ENCODE measurements at regions not wholly inside any gene's neighbourhood (a gene's known extent, or its start where the extent isn't known, plus 50 kb on each side); places are given as distances from the start of the nearest gene placed in this dataset.

DNA sequence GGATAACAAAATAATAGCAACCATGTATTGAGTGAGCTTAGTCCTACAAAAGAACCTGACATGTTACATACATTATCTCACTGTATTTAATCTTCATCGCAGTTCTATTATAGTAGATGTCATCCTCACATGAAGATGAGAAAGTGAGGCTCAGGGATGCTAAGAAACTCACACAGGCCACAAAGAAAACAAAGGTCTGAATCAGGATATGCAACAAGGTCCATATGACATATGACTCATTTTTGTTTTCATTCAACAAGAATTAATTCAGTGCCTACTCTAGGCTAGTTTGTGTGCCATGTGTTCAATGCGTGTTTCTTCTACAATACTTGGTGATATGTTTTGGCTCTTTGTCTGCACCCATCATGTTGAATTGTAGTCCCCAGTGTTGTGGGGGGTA lies 219.7 kb upstream of the EPHA4 start:
- ChIA-PET CTCF (no interaction called here), POLR2A (no interaction called here)
- no peaks in the 10 kb centered on the region for H3K36me3 Mint-ChIP-seq
- H3K27me3 ChIP-seq (ENCODE audit: control insufficient read depth in 2 of 2, insufficient read depth in 2 of 2, low read length in 2 of 2), result no peaks in the 10 kb centered on the region
- H3K9me3 ChIP-seq (ENCODE audit: control insufficient read depth in 2 of 3, low read length in 3 of 3), result no peaks in the 10 kb centered on the region
- H3K27ac ChIP-seq (ENCODE audit: low read depth, low read length), result no peak overlapping the region
- no peak overlapping the region for H3K4me3 ChIP-seq (ENCODE audit: low read length)
- H3K9me3 Mint-ChIP-seq, result peaks cover 0 to 18% (median 5%) of the 10 kb centered on the region in 11 donors
- H3K27me3 Mint-ChIP-seq, result peaks cover 0 to 11% (median 0%) of the 10 kb centered on the region in 5 donors
- H3K36me3 ChIP-seq (ENCODE audit: control insufficient read depth in 2 of 3, insufficient read depth in 3 of 3, low read length in 3 of 3), result no peaks in the 10 kb centered on the region
- intact Hi-C loops (cut with micrococcal nuclease), result no loop called here
- H3K4me1 Mint-ChIP-seq, result no peaks in the 10 kb centered on the region
- H3K4me1 ChIP-seq (ENCODE audit: control insufficient read depth in 2 of 2, insufficient read depth in 2 of 2, low read length in 2 of 2), result no peaks in the 10 kb centered on the region
- DNase-seq (no peak), ATAC-seq (no peak)
- no peak overlapping the region for H3K4me3 Mint-ChIP-seq
- H3K27ac Mint-ChIP-seq, result no peak overlapping the region

DNA sequence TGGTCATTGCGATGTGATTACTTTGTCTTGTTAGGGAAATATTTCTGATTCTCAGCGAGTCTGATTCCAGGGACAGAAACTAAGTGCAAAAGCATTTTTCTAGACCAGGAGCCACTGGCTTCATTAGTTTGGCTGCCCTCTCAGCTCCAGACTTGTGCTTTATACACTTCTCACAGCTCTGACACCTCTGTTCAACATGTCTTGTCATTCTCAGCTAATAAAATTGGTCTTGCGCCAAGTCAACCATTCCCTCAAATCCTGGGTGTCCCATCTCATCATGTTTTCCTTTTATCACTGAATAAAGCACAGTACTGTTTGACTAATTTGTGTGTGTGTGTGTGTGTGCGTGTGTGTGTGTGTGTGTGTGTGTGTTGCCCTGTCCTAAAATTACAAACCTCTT lies 215.5 kb upstream of the EPHA4 start:
- no peaks in the 10 kb centered on the region for H3K27me3 ChIP-seq (ENCODE audit: control insufficient read depth in 2 of 2, insufficient read depth in 2 of 2, low read length in 2 of 2)
- H3K36me3 Mint-ChIP-seq, result no peaks in the 10 kb centered on the region
- DNase-seq (no peak), ATAC-seq (no peak)
- H3K4me1 ChIP-seq (ENCODE audit: control insufficient read depth in 2 of 2, insufficient read depth in 2 of 2, low read length in 2 of 2), result no peaks in the 10 kb centered on the region
- no peak overlapping the region for H3K4me3 Mint-ChIP-seq
- no peaks in the 10 kb centered on the region for H3K36me3 ChIP-seq (ENCODE audit: control insufficient read depth in 2 of 3, insufficient read depth in 3 of 3, low read length in 3 of 3)
- H3K27ac ChIP-seq (ENCODE audit: low read depth, low read length), result no peak overlapping the region
- intact Hi-C loops (cut with micrococcal nuclease), result no loop called here
- H3K9me3 ChIP-seq (ENCODE audit: control insufficient read depth in 2 of 3, low read length in 3 of 3), result no peaks in the 10 kb centered on the region
- no peak overlapping the region for H3K4me3 ChIP-seq (ENCODE audit: low read length)
- H3K27ac Mint-ChIP-seq, result no peak overlapping the region
- no peaks in the 10 kb centered on the region for H3K4me1 Mint-ChIP-seq
- peaks cover 0 to 7% (median 0%) of the 10 kb centered on the region in 5 donors for H3K27me3 Mint-ChIP-seq
- ChIA-PET CTCF (no interaction called here), POLR2A (no interaction called here)
- H3K9me3 Mint-ChIP-seq, result peaks cover 0 to 18% (median 4%) of the 10 kb centered on the region in 11 donors

DNA sequence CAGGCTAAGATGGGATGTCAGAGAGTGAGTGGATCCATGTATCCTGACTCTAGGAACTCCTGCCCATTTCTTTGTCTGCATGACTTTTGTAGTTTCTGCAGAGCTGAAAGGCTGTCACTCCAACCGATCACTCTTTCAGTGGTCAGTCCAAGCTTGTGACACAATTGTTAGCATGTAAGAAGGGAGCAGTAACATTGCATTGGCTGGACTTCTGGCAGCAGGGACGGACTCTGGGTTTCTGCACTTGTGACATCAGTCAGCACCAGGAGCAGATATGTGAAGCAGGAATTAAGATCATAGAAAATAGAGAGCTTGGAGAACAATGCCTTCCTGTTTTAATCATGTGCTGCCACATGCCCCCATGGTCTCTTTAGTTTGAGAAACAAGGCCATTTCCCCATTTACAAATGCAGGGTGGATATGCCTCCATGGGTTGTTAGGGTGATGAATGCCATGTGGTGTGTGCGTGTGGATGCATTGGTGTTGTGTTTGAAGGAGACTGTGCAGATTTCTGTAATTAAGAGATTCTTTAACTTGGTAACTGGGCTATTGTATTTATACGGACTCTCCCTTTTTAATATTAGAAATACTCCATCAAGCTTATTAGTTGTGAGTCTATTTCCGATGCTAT lies 214.3 kb upstream of the EPHA4 start:
- no peak overlapping the region for H3K4me3 ChIP-seq (ENCODE audit: low read length)
- no peak overlapping the region for H3K27ac ChIP-seq (ENCODE audit: low read depth, low read length)
- no peaks in the 10 kb centered on the region for H3K27me3 ChIP-seq (ENCODE audit: control insufficient read depth in 2 of 2, insufficient read depth in 2 of 2, low read length in 2 of 2)
- no peaks in the 10 kb centered on the region for H3K36me3 ChIP-seq (ENCODE audit: control insufficient read depth in 2 of 3, insufficient read depth in 3 of 3, low read length in 3 of 3)
- intact Hi-C loops (cut with micrococcal nuclease), result no loop called here
- H3K36me3 Mint-ChIP-seq, result no peaks in the 10 kb centered on the region
- H3K27me3 Mint-ChIP-seq, result peaks cover 0 to 7% (median 0%) of the 10 kb centered on the region in 5 donors
- DNase-seq (no peak), ATAC-seq (no peak)
- H3K9me3 Mint-ChIP-seq, result peaks cover 0 to 17% (median 2%) of the 10 kb centered on the region in 11 donors
- POLR2A ChIA-PET, result no interaction called here
- H3K4me3 Mint-ChIP-seq, result no peak overlapping the region
- H3K9me3 ChIP-seq (ENCODE audit: control insufficient read depth in 2 of 3, low read length in 3 of 3), result no peaks in the 10 kb centered on the region
- CTCF ChIA-PET, result no interaction called here
- no peak overlapping the region for H3K27ac Mint-ChIP-seq
- H3K4me1 Mint-ChIP-seq, result no peaks in the 10 kb centered on the region
- H3K4me1 ChIP-seq (ENCODE audit: control insufficient read depth in 2 of 2, insufficient read depth in 2 of 2, low read length in 2 of 2), result no peaks in the 10 kb centered on the region

DNA sequence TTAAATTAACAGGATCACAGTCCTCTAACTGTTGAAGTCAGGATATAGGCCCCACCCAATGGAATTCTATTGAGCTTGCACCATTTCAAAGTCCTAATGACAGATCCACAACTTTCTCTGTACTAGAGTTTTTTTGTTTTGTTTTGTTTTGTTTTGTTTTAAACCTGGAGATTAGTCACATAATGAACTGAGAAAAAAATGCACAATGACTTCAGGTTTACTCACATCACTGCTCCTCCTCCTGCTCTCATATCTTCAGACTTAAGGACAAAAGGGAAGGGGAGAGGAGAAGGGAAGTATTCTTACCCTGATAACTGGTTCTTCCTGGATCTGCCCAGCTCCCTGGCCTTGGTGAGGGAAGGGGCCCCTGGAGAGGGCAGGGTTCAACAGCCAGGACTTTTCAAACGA lies 208.2 kb upstream of the EPHA4 start:
- ATAC-seq (no peak), DNase-seq (no peak)
- Histone ChIP-seq H3K36me3 (ENCODE audit: control insufficient read depth in 2 of 3, insufficient read depth in 3 of 3, low read length in 3 of 3) (no peaks in the 10 kb centered on the region), H3K4me3 (ENCODE audit: low read length) (no peak overlapping the region), H3K27me3 (ENCODE audit: control insufficient read depth in 2 of 2, insufficient read depth in 2 of 2, low read length in 2 of 2) (no peaks in the 10 kb centered on the region), H3K27ac (ENCODE audit: low read depth, low read length) (no peak overlapping the region), H3K9me3 (ENCODE audit: control insufficient read depth in 2 of 3, low read length in 3 of 3) (no peaks in the 10 kb centered on the region), H3K4me1 (ENCODE audit: control insufficient read depth in 2 of 2, insufficient read depth in 2 of 2, low read length in 2 of 2) (no peaks in the 10 kb centered on the region)
- intact Hi-C loops (cut with micrococcal nuclease), result no loop called here
- CTCF ChIA-PET, result no interaction called here
- no peaks in the 10 kb centered on the region for H3K4me1 Mint-ChIP-seq
- POLR2A ChIA-PET, result no interaction called here
- H3K36me3 Mint-ChIP-seq, result no peaks in the 10 kb centered on the region
- H3K4me3 Mint-ChIP-seq, result no peak overlapping the region
- H3K9me3 Mint-ChIP-seq, result peaks cover 0 to 5% (median 0%) of the 10 kb centered on the region in 11 donors
- peaks cover 0 to 7% (median 0%) of the 10 kb centered on the region in 5 donors for H3K27me3 Mint-ChIP-seq
- H3K27ac Mint-ChIP-seq, result no peak overlapping the region

GRCh38 chr2:221779614-221780067 lies 207.5 kb upstream of the EPHA4 start:
- Mint-ChIP-seq H3K4me1 (no peaks in the 10 kb centered on the region), H3K9me3 (peaks cover 0 to 5% (median 0%) of the 10 kb centered on the region in 11 donors), H3K4me3 (no peak overlapping the region), H3K36me3 (no peaks in the 10 kb centered on the region), H3K27me3 (peaks cover 0 to 7% (median 0%) of the 10 kb centered on the region in 5 donors), H3K27ac (no peak overlapping the region)
- ATAC-seq (no peak), DNase-seq (no peak)
- no peaks in the 10 kb centered on the region for H3K27me3 ChIP-seq (ENCODE audit: control insufficient read depth in 2 of 2, insufficient read depth in 2 of 2, low read length in 2 of 2)
- no peak overlapping the region for H3K27ac ChIP-seq (ENCODE audit: low read depth, low read length)
- intact Hi-C loops (cut with micrococcal nuclease), result no loop called here
- H3K4me3 ChIP-seq (ENCODE audit: low read length), result no peak overlapping the region
- no peaks in the 10 kb centered on the region for H3K9me3 ChIP-seq (ENCODE audit: control insufficient read depth in 2 of 3, low read length in 3 of 3)
- no peaks in the 10 kb centered on the region for H3K36me3 ChIP-seq (ENCODE audit: control insufficient read depth in 2 of 3, insufficient read depth in 3 of 3, low read length in 3 of 3)
- H3K4me1 ChIP-seq (ENCODE audit: control insufficient read depth in 2 of 2, insufficient read depth in 2 of 2, low read length in 2 of 2), result no peaks in the 10 kb centered on the region
- CTCF ChIA-PET, result no interaction called here
- POLR2A ChIA-PET, result no interaction called here

DNA sequence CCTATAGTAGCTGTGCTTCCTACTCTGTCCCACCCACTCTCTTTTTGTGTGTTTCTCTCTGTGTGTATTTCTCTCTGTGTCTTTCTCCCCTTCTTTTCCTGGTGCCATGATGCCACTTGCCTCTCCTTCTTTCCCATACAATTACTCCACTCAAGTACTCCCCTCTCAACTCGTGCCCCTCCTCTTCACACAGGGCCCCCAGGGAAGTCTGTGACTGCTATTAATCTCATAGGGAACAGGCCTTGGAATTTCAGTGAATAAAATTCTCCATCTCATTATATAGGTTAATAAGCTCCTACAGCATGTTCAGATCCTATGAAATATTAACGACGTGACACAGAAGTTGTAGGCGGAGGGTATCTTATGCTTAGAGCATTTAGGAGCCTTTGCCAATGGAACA lies 205.9 kb upstream of the EPHA4 start:
- ATAC-seq (no peak), DNase-seq (no peak)
- Histone ChIP-seq H3K4me3 (ENCODE audit: low read length) (no peak overlapping the region), H3K4me1 (ENCODE audit: control insufficient read depth in 2 of 2, insufficient read depth in 2 of 2, low read length in 2 of 2) (no peaks in the 10 kb centered on the region), H3K9me3 (ENCODE audit: control insufficient read depth in 2 of 3, low read length in 3 of 3) (no peaks in the 10 kb centered on the region), H3K27me3 (ENCODE audit: control insufficient read depth in 2 of 2, insufficient read depth in 2 of 2, low read length in 2 of 2) (no peaks in the 10 kb centered on the region), H3K36me3 (ENCODE audit: control insufficient read depth in 2 of 3, insufficient read depth in 3 of 3, low read length in 3 of 3) (no peaks in the 10 kb centered on the region), H3K27ac (ENCODE audit: low read depth, low read length) (no peak overlapping the region)
- peaks cover 0 to 4% (median 0%) of the 10 kb centered on the region in 11 donors for H3K9me3 Mint-ChIP-seq
- no peaks in the 10 kb centered on the region for H3K36me3 Mint-ChIP-seq
- intact Hi-C loops (cut with micrococcal nuclease), result no loop called here
- ChIA-PET POLR2A (no interaction called here), CTCF (no interaction called here)
- H3K4me3 Mint-ChIP-seq, result no peak overlapping the region
- peaks cover 0 to under 1% (median 0%) of the 10 kb centered on the region in 7 donors for H3K4me1 Mint-ChIP-seq
- H3K27ac Mint-ChIP-seq, result no peak overlapping the region
- H3K27me3 Mint-ChIP-seq, result peaks cover 0 to 5% (median 0%) of the 10 kb centered on the region in 5 donors

- H3K4me1 ChIP-seq (ENCODE audit: control insufficient read depth in 2 of 2, insufficient read depth in 2 of 2, low read length in 2 of 2), result no peaks in the 10 kb centered on the region
- Mint-ChIP-seq H3K9me3 (peaks cover 0 to 6% (median 1%) of the 10 kb centered on the region in 11 donors), H3K27ac (no peak overlapping the region), H3K27me3 (peaks cover 0 to 4% (median 0%) of the 10 kb centered on the region in 5 donors), H3K4me1 (peaks cover 0 to 7% (median 0%) of the 10 kb centered on the region in 7 donors), H3K4me3 (no peak overlapping the region), H3K36me3 (no peaks in the 10 kb centered on the region)
- H3K27ac ChIP-seq (ENCODE audit: low read depth, low read length), result no peak overlapping the region
- ChIA-PET CTCF (no interaction called here), POLR2A (no interaction called here)
- DNase-seq (no peak), ATAC-seq (no peak)
- intact Hi-C loops (cut with micrococcal nuclease), result no loop called here
- no peak overlapping the region for H3K4me3 ChIP-seq (ENCODE audit: low read length)
- H3K27me3 ChIP-seq (ENCODE audit: control insufficient read depth in 2 of 2, insufficient read depth in 2 of 2, low read length in 2 of 2), result no peaks in the 10 kb centered on the region
- no peaks in the 10 kb centered on the region for H3K36me3 ChIP-seq (ENCODE audit: control insufficient read depth in 2 of 3, insufficient read depth in 3 of 3, low read length in 3 of 3)
- no peaks in the 10 kb centered on the region for H3K9me3 ChIP-seq (ENCODE audit: control insufficient read depth in 2 of 3, low read length in 3 of 3)
Observed at GRCh38 chr2:221777119-221777518, 205.0 kb upstream of the EPHA4 start.
